ENCODE measurements at regions not wholly inside any gene's neighbourhood (a gene's known extent, or its start where the extent isn't known, plus 50 kb on each side); places are given as distances from the start of the nearest gene placed in this dataset.

DNA sequence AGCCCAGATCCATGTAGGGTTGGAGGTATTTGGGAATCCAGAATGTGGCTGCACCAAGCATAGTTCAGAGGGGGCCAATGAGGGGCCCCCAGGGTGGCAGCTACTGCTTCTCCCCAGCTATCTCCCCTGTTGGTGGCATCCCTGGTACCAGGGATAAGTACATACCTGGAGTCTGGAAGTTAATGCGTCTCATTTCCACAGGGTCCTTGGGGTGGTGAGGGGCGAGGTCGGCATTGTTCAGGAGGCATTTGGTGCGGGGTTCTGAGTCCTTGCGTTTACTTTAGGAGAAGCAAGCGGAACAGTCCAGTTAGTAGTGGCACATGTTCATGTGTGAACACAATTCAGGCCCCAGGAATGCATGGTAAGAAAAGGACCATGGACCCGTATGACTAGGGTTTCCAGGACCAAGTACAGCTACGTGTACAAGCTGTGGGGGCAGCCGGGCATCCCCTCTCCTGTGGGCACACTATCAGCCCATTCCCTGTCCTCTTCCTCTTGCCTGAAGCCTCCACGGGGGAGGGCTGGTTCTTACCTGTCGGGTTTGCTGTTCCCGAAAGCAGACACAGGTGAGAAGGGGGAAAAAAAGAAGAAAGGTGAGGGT lies 122.3 kb downstream of the PTPRS start:
- no peak for DNase-seq (ENCODE audit: low spot score)

- no peak for DNase-seq (ENCODE audit: low spot score)
Observed at GRCh38 chr19:5217171-5217570, 123.4 kb downstream of the PTPRS start.

- DNase-seq (ENCODE audit: low spot score) = no peak
Observed at GRCh38 chr19:5216141-5216847, 124.3 kb downstream of the PTPRS start.

- DNase-seq (ENCODE audit: low spot score) = no peak
Observed at GRCh38 chr19:5215431-5215830, 125.2 kb downstream of the PTPRS start.

DNA sequence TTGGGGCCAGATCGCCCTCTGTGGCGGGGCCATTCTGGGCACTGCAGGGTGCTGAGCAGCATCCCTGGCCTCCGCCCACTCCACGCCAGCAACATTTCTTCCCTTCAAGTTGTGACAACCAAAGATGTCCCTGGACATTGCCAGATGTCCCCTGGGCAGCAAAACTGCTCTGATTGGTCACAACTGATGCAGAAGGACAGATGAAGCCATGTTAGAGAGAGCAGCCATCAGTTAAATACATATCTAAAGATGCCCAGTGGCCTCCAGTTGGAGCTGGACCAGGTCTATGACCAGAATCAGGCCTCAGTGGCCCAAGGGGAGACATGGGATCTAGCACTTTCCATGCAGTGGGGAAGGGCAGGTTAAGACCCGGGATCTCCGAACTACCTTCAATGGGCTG lies 125.7 kb downstream of the PTPRS start:
- no peak for DNase-seq (ENCODE audit: low spot score)

DNA sequence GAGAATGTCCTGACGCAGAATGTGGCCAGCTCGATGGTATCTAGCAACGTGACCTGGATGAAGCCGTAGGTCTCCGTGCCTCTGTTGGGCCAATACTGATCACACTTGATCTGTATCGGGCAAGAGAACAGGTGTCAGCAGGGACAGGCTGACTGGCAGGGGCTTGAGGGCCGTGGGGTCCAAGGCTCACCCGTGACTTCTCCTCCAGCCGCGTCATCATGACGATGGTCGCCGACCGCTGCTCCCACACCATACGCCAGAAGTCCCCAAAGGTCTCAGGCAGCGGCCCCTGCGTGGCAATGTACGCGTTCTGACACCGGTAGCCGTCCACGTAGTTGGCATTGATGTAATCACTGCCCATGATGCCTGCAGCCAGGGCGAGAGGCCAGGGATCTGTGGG lies 126.2 kb downstream of the PTPRS start:
- DNase-seq (ENCODE audit: low spot score) = no peak

DNA sequence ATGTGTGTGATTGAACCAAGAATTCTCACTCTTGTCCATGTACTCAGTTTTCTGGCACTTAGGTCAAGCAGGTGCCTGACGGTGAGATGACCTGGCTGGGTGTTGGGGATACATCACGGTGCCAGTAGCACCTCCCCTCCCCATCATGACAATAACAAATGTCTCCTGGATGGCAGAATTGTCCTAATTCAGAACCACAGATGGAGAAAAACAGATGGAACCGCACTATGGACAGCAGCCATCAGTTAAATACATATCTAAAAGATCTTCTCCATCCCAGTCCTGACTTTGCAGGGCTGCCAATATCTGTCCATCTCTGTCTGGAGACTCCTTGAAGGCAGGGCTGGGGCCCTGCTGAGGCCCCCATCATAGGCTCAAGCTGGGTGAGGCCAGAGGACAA lies 126.9 kb downstream of the PTPRS start:
- no peak for DNase-seq (ENCODE audit: low spot score)

GRCh38 chr19:5212101-5212500 lies 128.5 kb downstream of the PTPRS start:
- no peak for DNase-seq (ENCODE audit: low spot score)

GRCh38 chr19:5211217-5211822 lies 129.3 kb downstream of the PTPRS start:
- no peak for DNase-seq (ENCODE audit: low spot score)

DNA sequence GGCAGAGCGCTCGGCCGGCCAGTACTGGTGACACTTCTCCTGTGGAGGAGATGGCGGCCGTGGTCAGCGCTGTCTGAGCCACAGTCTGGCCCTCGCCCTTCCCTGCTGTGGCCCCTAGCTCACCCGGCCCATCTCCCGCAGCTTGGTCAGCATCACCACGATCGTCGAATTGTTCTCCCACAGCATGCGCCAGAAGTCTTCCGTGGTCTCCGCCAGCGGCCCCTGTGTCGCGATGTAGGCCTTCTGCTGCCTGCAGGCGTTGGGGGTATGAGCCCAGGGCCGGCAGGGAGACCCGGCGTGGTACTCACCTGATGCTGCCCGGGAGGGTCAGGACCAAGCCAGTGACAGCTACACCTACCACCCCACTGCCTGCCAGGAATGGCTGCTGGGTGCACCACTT lies 130.1 kb downstream of the PTPRS start:
- DNase-seq (ENCODE audit: low spot score) = no peak

- no peak for DNase-seq (ENCODE audit: low spot score)
Observed at GRCh38 chr19:5207806-5208205, 132.8 kb downstream of the PTPRS start.

- DNase-seq (ENCODE audit: low spot score) = no peak
Observed at GRCh38 chr19:5206751-5207075, 133.9 kb downstream of the PTPRS start.

DNA sequence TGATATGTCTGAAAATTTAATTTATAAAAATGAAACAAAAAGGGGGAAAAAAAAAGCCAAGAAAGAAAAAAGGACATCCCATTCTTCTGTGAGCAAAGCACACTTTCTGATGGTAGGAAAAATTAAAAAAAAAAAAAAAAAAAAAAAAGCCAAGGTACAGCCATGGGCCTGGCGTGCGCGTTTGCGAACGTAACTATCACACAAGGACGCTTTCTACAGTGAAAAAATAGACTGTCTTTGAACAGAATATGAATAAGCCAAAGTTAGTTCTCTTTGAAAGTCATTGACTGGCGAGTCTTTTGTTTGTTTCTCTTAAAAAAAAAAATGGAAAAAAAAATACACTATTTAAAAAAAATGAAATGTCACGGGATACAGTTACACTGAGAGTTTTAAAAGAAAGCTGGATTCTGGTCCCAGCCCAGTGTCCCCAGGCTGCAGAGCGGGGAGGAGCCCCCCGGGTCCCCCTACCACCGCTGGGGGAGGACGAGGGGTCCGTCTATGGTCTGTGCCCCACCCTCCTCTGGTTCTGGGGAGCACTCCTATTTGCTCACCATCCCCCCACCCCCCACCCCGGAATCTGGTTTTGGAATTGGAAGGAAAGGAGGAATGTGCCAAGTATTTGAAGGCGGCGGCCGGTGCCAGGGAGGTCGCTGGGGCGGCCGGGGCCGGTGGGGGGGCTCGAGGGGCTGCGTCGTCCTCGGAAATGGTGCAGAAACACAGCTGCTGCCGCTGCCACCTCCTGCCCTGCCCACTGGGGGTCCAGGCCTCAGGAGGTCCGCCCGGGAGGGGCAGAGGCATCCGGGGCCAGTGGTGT lies 134.5 kb downstream of the PTPRS start:
- DNase-seq (ENCODE audit: low spot score) = no peak

- no peak for DNase-seq (ENCODE audit: low spot score)
Observed at GRCh38 chr19:5205381-5205780, 135.2 kb downstream of the PTPRS start.

- no peak for DNase-seq (ENCODE audit: low spot score)
Observed at GRCh38 chr19:5204212-5204611, 136.4 kb downstream of the PTPRS start.
